ENCODE measurements at regions not wholly inside any gene's neighbourhood (a gene's known extent, or its start where the extent isn't known, plus 50 kb on each side); places are given as distances from the start of the nearest gene placed in this dataset.

DNA sequence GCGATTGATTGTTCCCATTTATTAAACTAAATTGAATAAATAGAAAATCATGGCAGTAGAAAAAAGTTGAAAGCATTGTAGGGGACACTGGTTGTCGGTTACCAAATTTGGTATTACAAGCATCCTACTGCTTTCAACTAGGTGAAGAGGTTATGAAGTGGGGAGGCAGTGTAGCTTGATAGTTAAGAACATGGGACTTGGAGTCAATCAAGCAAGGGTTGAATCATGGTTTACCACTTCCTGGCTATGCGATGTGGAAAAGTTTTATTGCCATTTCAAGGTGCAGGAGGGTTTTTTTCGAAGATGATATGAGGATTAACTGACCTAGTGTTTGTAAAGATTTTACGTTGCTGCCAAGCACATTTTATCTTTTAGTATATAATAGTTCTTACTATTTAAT lies 318.2 kb upstream of the KCNH8 start:
- DNase-seq (ENCODE audit: low read depth) = no peak
- no peak overlapping the region for H3K4me3 ChIP-seq (ENCODE audit: low read length)
- TF ChIP-seq, protein P1, sequence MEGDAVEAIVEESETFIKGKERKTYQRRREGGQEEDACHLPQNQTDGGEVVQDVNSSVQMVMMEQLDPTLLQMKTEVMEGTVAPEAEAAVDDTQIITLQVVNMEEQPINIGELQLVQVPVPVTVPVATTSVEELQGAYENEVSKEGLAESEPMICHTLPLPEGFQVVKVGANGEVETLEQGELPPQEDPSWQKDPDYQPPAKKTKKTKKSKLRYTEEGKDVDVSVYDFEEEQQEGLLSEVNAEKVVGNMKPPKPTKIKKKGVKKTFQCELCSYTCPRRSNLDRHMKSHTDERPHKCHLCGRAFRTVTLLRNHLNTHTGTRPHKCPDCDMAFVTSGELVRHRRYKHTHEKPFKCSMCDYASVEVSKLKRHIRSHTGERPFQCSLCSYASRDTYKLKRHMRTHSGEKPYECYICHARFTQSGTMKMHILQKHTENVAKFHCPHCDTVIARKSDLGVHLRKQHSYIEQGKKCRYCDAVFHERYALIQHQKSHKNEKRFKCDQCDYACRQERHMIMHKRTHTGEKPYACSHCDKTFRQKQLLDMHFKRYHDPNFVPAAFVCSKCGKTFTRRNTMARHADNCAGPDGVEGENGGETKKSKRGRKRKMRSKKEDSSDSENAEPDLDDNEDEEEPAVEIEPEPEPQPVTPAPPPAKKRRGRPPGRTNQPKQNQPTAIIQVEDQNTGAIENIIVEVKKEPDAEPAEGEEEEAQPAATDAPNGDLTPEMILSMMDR (IDR thresholded peaks at IDR 0.05; ENCODE audit: insufficient read depth, low read depth, low read length, missing control alignments) = no peak

DNA sequence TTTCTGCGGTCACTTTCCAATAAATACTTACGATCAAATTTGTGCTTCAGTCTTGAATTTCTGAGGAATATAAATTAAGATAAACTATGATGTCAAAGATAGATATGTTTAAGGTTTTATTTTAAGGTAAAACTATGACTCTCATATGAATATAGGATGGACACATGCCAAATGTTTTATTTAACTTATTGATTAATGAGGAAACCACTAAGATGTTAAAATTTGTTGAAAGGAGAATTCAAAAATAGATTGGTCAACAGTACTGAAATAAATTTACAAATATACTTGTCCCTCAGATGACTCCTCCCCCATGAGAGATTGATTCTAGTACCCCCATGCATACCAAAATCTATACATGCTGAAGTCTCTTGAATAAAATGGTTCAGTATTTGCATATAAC lies 319.7 kb upstream of the KCNH8 start:
- no peak for DNase-seq (ENCODE audit: low read depth)
- H3K4me3 ChIP-seq (ENCODE audit: low read length) = no peak overlapping the region
- TF ChIP-seq, protein P1 (IDR thresholded peaks at IDR 0.05; ENCODE audit: insufficient read depth, low read depth, low read length, missing control alignments) = no peak

DNA sequence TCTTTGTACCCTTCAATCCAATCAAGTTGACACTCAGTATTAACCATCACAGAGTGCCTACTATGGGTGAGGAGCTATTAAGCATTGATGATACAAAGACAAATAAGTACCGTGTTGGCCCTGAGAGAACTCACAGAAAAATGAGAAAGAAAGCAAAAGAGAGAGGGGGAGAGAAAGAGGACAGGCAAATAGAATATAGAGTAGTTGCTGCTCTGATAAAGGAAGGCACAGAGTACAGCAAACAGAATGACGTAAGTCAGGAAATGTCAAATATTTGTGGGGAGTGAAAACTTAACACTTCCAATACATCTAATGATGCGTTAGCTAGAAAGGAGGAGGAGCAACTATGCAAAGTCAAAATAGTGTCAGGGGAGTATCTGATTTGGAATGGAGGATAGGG lies 320.6 kb upstream of the KCNH8 start:
- no peak overlapping the region for H3K4me3 ChIP-seq (ENCODE audit: low read length)
- no peak for DNase-seq (ENCODE audit: low read depth)
- TF ChIP-seq, protein P1 (IDR thresholded peaks at IDR 0.05; ENCODE audit: insufficient read depth, low read depth, low read length, missing control alignments) = no peak

DNA sequence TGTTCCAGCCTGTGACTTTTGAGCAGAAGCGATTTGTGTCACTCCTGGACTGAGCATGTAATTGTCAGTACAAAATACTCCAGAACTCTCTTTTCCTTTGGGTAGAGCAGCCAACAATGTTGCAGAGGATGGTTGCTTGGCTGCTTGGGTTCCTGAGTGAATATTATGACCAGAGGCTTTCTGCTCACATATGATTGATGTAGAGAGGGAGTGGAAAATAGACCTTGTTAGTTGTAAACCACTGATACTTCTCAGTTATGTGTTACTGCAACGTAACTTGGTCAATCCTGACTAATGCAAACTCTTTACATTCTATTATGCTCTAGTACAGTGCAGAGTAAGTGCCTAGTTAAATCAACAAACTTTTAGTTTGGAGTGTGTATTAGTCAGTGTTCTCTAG lies 322.6 kb upstream of the KCNH8 start:
- TF ChIP-seq, protein P1 (IDR thresholded peaks at IDR 0.05; ENCODE audit: insufficient read depth, low read depth, low read length, missing control alignments) = no peak

DNA sequence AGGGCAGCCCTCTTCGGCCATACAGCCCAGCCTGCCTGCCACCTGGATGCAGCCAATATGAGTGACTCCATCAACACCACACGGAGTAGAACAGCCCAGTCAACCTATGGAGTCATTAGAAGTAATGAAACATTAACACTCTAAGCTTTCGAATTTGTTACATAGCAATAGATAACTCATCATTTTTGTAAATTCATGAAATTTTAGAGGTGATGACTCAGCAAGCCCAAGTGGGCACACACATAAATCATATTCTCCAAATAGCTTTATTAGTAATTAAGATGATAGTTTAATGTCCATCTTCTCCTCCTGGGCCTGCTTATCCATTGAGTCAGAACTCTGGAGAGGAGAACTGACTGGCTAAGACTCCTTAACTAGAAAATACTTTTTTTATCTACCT lies 335.0 kb upstream of the KCNH8 start:
- DNase-seq (ENCODE audit: low read depth) = no peak
- TF ChIP-seq, protein P1 (IDR thresholded peaks at IDR 0.05; ENCODE audit: insufficient read depth, low read depth, low read length, missing control alignments) = no peak
- no peak overlapping the region for H3K4me3 ChIP-seq (ENCODE audit: low read length)

More for the DNA sequence above, 322.6 kb upstream of the KCNH8 start:
- DNase-seq (ENCODE audit: low read depth) = no peak
- no peak overlapping the region for H3K4me3 ChIP-seq (ENCODE audit: low read length)

DNA sequence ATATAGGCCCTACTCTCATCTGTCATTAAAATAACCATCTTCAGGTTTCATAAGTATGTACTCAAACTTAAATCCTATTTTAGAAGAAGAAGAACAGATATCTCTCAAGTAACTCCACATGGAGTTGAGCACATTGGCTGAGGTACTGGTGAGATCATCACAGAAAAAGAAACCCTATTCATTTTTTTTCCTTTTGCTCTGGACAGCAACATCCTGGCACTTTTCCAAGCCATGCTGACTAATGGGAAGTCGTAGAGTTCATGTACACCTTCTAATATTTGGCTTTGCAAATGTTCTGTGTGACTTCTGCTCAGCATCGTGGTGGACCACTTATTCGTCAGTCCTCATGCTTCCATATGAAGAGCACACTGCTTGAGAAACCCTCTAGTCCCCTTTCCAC lies 336.0 kb upstream of the KCNH8 start:
- TF ChIP-seq, protein P1 (IDR thresholded peaks at IDR 0.05; ENCODE audit: insufficient read depth, low read depth, low read length, missing control alignments) = no peak
- peak; percentile 80 for DNase-seq (ENCODE audit: low read depth)
- no peak overlapping the region for H3K4me3 ChIP-seq (ENCODE audit: low read length)

DNA sequence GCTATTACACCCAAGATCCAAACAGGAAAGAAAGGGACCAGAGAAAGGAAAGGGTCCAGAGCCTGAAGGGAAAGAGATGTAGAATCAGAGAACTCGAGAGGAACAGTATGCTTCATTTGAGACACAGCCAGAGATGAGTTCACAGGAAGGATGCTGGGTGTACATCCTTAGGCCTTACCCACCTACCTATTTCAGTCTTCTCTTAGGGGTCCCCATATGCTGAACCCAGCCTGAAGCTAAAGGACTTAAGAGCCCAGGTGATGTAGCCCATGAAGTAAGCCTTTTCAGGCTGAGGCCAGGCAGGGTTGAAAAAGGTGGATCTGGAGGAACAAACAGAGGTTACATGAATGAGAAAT lies 338.0 kb upstream of the KCNH8 start:
- no peak overlapping the region for H3K4me3 ChIP-seq (ENCODE audit: low read length)
- TF ChIP-seq, protein P1 (IDR thresholded peaks at IDR 0.05; ENCODE audit: insufficient read depth, low read depth, low read length, missing control alignments) = no peak
- DNase-seq (ENCODE audit: low read depth) = no peak

Data from epithelial cell of esophagus (primary cell).